Ascending aorta (tissue), 2 donors: ENCODE measurements at regions not wholly inside any gene's neighbourhood (a gene's known extent, or its start where the extent isn't known, plus 50 kb on each side); places are given as distances from the start of the nearest gene placed in this dataset.

Source experiments
- DNase-seq, 2 donors: peaks; one replicate each; pipeline ENCODE4 v3.0.0-alpha.2; 2019; ENCODE audit warnings: low spot score in 2 of 2
- H3K27ac ChIP-seq, 2 donors: fragments of 200-600 bp; sonication (generic); one replicate each; pipeline ENCODE4 v1.5.1; 2016 to 2017; ENCODE audit warnings: mild to moderate bottlenecking in 1 of 2
- H3K27me3 ChIP-seq: fragments of 200-600 bp; sonication (generic); one replicate; pipeline ENCODE4 v1.5.1; 2017
- H3K36me3 ChIP-seq, 2 donors: fragments of 200-600 bp; sonication (generic); one replicate each; pipeline ENCODE4 v1.5.1; 2016
- H3K4me1 ChIP-seq, 2 donors: fragments of 200-600 bp; sonication (generic); one replicate each; pipeline ENCODE4 v1.5.1; 2016 to 2017; ENCODE audit warnings: mild to moderate bottlenecking in 1 of 2
- H3K4me3 ChIP-seq, 2 donors: fragments of 200-600 bp; sonication (generic); one replicate each; pipeline ENCODE4 v1.5.1; 2016 to 2017; ENCODE audit warnings: mild to moderate bottlenecking in 1 of 2
- H3K9me3 ChIP-seq, 2 donors: fragments of 200-600 bp; sonication (generic); one replicate each; pipeline ENCODE4 v1.5.1; 2016
- CTCF ChIP-seq, 3 experiments: fragments of 200-600 bp in 2 of 3; fragments of 450-650 bp in 1 of 3; sonication (generic) in 2 of 3; IDR thresholded peaks; one replicate each; pipeline ENCODE4 v1.5.1; 2016 to 2019; ENCODE audit warnings: antibody characterized with exemption in 3 of 3, mild to moderate bottlenecking in 1 of 3, moderate library complexity in 1 of 3
- intact Hi-C: fragments of 100-400 bp; cut with DNase I; formaldehyde crosslinking; loops from one replicate; pipeline ENCODE4 v1.15.1; 2023

- Histone ChIP-seq H3K27ac (no peak overlapping the region), H3K27me3 (no peaks in the 10 kb centered on the region), H3K9me3 (no peaks in the 10 kb centered on the region), H3K36me3 (no peaks in the 10 kb centered on the region), H3K4me3 (no peak overlapping the region), H3K4me1 (no peaks in the 10 kb centered on the region)
- no peak for TF ChIP-seq CTCF (IDR thresholded peaks at IDR 0.05)
- DNase-seq = no peak
- intact Hi-C loops = no loop called here
These were observed 159.4 kb downstream of the HS3ST3A1 start for GRCh38 chr17:13442361-13442760.

- no peaks in the 10 kb centered on the region for H3K4me1 ChIP-seq
- H3K4me3 ChIP-seq = no peak overlapping the region
- no peaks in the 10 kb centered on the region for H3K36me3 ChIP-seq
- no peak overlapping the region for H3K27ac ChIP-seq
- no peak for TF ChIP-seq CTCF (IDR thresholded peaks at IDR 0.05)
- H3K9me3 ChIP-seq = no peaks in the 10 kb centered on the region
- DNase-seq = no peak
- intact Hi-C loops = no loop called here
- no peaks in the 10 kb centered on the region for H3K27me3 ChIP-seq
These were observed 159.9 kb downstream of the HS3ST3A1 start for GRCh38 chr17:13441873-13442272.

- H3K4me1 ChIP-seq = no peaks in the 10 kb centered on the region
These were observed 163.6 kb downstream of the HS3ST3A1 start for GRCh38 chr17:13437966-13438779.

GRCh38 chr17:13435230-13435629, 166.5 kb downstream of the HS3ST3A1 start:
- intact Hi-C loops = no loop called here
- H3K27ac ChIP-seq = no peak overlapping the region
- no peak for TF ChIP-seq CTCF (IDR thresholded peaks at IDR 0.05)
- H3K27me3 ChIP-seq = no peaks in the 10 kb centered on the region
- H3K9me3 ChIP-seq = no peaks in the 10 kb centered on the region
- H3K36me3 ChIP-seq = no peaks in the 10 kb centered on the region
- H3K4me1 ChIP-seq = no peaks in the 10 kb centered on the region
- DNase-seq = no peak
- H3K4me3 ChIP-seq = no peak overlapping the region

More at GRCh38 chr17:13437966-13438779, 163.6 kb downstream of the HS3ST3A1 start:
- no peaks in the 10 kb centered on the region for H3K27me3 ChIP-seq
- intact Hi-C loops = no loop called here
- H3K4me3 ChIP-seq = no peak overlapping the region
- no peak for TF ChIP-seq CTCF (IDR thresholded peaks at IDR 0.05)
- DNase-seq = no peak
- no peaks in the 10 kb centered on the region for H3K9me3 ChIP-seq
- H3K36me3 ChIP-seq = no peaks in the 10 kb centered on the region
- no peak overlapping the region for H3K27ac ChIP-seq

- H3K27ac ChIP-seq = no peak overlapping the region
- TF ChIP-seq CTCF (IDR thresholded peaks at IDR 0.05) = no peak
- no peaks in the 10 kb centered on the region for H3K4me1 ChIP-seq
- no peak overlapping the region for H3K4me3 ChIP-seq
- intact Hi-C loops = no loop called here
- H3K27me3 ChIP-seq = no peaks in the 10 kb centered on the region
- H3K36me3 ChIP-seq = no peaks in the 10 kb centered on the region
- DNase-seq = no peak
- H3K9me3 ChIP-seq = no peaks in the 10 kb centered on the region
These were observed 172.5 kb downstream of the HS3ST3A1 start for GRCh38 chr17:13429201-13429600.
